Upper lobe of left lung (tissue), 6 donors: ENCODE measurements at regions not wholly inside any gene's neighbourhood (a gene's known extent, or its start where the extent isn't known, plus 50 kb on each side); places are given as distances from the start of the nearest gene placed in this dataset.

Experiments used
- ATAC-seq, 2 donors: fragments of 200-7000 bp; cut with Tn5 transposase; one replicate each; pipeline ENCODE4 v1.9.1; 2022; ENCODE audit warnings: mild to moderate bottlenecking in 2 of 2, moderate library complexity in 2 of 2; ENCODE audit not compliant: low FRiP score in 2 of 2
- DNase-seq, 2 donors: peaks; one replicate each; pipeline ENCODE4 v3.0.0-alpha.2; 2019 to 2020
- H3K27ac ChIP-seq, 4 donors: fragments of 200-600 bp; sonication (generic); one replicate each; pipeline ENCODE4 v1.5.1; 2016 to 2019
- H3K27me3 ChIP-seq, 4 donors: fragments of 200-600 bp; sonication (generic); one replicate each; pipeline ENCODE4 v1.5.1; 2017 to 2019
- H3K36me3 ChIP-seq, 4 donors: fragments of 200-600 bp; sonication (generic); one replicate each; pipeline ENCODE4 v1.5.1; 2016 to 2019
- H3K4me1 ChIP-seq, 4 donors: fragments of 200-600 bp; sonication (generic); one replicate each; pipeline ENCODE4 v1.5.1; 2018 to 2019
- H3K4me3 ChIP-seq, 4 donors: fragments of 200-600 bp; sonication (generic); one replicate each; pipeline ENCODE4 v1.5.1; 2017 to 2019; ENCODE audit warnings: mild to moderate bottlenecking in 2 of 4, moderate library complexity in 1 of 4
- H3K9me3 ChIP-seq, 4 donors: fragments of 200-600 bp; sonication (generic); one replicate each; pipeline ENCODE4 v1.5.1; 2018 to 2019
- CTCF ChIP-seq, 6 experiments: fragments of 450-650 bp in 4 of 6; fragments of 200-600 bp in 2 of 6; sonication (generic) in 2 of 6; IDR thresholded peaks; one replicate each; pipeline ENCODE4 v1.5.1; 2016 to 2019; ENCODE audit warnings: antibody characterized with exemption in 6 of 6
- EP300 ChIP-seq, 4 donors: sonication (generic); formaldehyde crosslinking; IDR thresholded peaks; one replicate each; pipeline ENCODE4 v1.5.1; 2017; ENCODE audit warnings: antibody characterized with exemption in 4 of 4, control low read depth in 2 of 4
- POLR2A ChIP-seq, 4 donors: fragments of 450-650 bp; IDR thresholded peaks; one replicate each; pipeline ENCODE4 v1.5.1; 2016 to 2017; ENCODE audit warnings: antibody characterized with exemption in 4 of 4, mild to moderate bottlenecking in 2 of 4
- POLR2AphosphoS5 ChIP-seq, 2 donors: sonication (generic); formaldehyde crosslinking; IDR thresholded peaks; one replicate each; pipeline ENCODE4 v1.5.1; 2017; ENCODE audit warnings: antibody characterized with exemption in 2 of 2
- WGBS, 2 donors: methylation state at CpG; one replicate each; pipeline ENCODE4 v1.1.5; 2017 to 2018; 5-methylcytosine and 5-hydroxymethylcytosine counted together
- donor health status: DM: no; HTN: no; CAD: no; lungs with moderate emphysema.
- donor health status: DM: no; HTN: yes; CAD: no; lungs with severe emphysema.

DNA sequence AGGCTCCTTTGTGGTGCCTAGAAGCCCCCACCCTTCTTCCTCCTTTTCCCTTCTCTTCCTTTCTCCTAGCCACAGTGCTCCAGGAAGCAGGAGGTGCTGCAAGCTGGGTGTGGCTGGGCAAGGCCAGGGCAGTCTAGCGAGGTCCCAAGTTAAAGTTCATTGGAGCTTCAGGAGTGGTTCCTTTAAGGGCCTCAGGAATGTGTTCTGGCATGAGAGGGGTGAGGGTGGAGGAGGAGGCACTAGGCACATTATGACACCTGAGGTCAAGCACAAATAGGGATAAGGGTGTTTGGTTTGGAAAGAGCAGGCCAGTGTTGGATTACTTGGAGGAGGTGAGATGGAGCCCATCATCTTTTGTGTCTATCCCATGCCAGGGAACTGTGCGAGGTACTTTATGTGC lies 258.7 kb downstream of the TLE3 start:
- 60 to 78% methylated on average over 2 of the region's 2 CpGs for WGBS, 2 donors
- TF ChIP-seq POLR2AphosphoS5 (IDR thresholded peaks at IDR 0.05) = no peak
- TF ChIP-seq EP300 (IDR thresholded peaks at IDR 0.05) = no peak
- no peak for TF ChIP-seq CTCF (IDR thresholded peaks at IDR 0.05)
- TF ChIP-seq POLR2A (IDR thresholded peaks at IDR 0.05) = no peak
- Histone ChIP-seq H3K27ac (no peak overlapping the region), H3K4me3 (no peak overlapping the region), H3K9me3 (no peaks in the 10 kb centered on the region), H3K4me1 (no peaks in the 10 kb centered on the region), H3K36me3 (no peaks in the 10 kb centered on the region), H3K27me3 (no peaks in the 10 kb centered on the region)
- no peak for ATAC-seq
- DNase-seq = no peak

DNA sequence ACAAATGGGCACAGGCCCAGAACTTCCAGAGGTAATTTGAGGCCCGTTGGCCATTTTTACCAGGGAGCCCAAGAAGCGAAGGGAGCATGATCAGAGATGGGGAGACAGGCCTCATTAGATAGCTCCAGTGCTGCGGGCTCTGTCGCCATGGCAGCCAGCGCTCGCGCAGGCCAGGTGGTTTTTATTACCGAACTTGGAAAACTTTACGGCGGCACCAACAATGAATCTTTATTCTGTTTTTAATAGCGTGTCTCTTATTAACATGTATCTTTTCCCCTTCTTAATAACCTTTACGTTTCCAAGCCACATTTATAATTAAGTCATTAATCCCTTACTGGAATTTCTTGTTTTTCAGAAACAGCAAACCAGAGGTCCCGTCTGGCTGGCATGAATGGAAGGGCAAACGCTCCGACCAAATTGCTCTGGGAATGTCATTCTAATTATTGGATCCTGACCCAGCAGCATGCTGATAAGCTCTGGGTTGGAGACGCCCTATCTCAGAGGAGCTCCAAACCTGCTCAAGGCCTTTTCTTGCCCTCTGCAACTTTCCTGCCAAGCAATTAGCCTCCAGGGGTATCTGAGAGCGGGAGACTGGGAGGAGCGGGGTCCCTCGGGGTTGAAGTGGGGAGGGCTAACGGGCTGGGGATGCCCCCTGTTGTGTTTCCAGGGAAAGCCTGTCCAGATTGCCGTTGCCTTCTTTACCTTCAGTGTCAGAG lies 256.4 kb downstream of the TLE3 start:
- no peak for DNase-seq
- ATAC-seq = no peak
- Histone ChIP-seq H3K36me3 (no peaks in the 10 kb centered on the region), H3K9me3 (no peaks in the 10 kb centered on the region), H3K4me3 (no peak overlapping the region), H3K4me1 (no peaks in the 10 kb centered on the region), H3K27ac (no peak overlapping the region), H3K27me3 (no peaks in the 10 kb centered on the region)
- 92% methylated on average over 19 to 21 of the region's 21 CpGs for WGBS, 2 donors
- TF ChIP-seq CTCF (IDR thresholded peaks at IDR 0.05) (no peak), POLR2AphosphoS5 (IDR thresholded peaks at IDR 0.05) (no peak), EP300 (IDR thresholded peaks at IDR 0.05) (no peak), POLR2A (IDR thresholded peaks at IDR 0.05) (no peak)

- no peak overlapping the region for H3K4me3 ChIP-seq
- 84 to 91% methylated on average over 5 of the region's 5 CpGs for WGBS, 2 donors
- DNase-seq = no peak
- H3K4me1 ChIP-seq = no peaks in the 10 kb centered on the region
- no peak overlapping the region for H3K27ac ChIP-seq
- H3K9me3 ChIP-seq = no peaks in the 10 kb centered on the region
- no peak for TF ChIP-seq POLR2A (IDR thresholded peaks at IDR 0.05)
- TF ChIP-seq EP300 (IDR thresholded peaks at IDR 0.05) = no peak
- H3K36me3 ChIP-seq = no peaks in the 10 kb centered on the region
- no peaks in the 10 kb centered on the region for H3K27me3 ChIP-seq
- ATAC-seq = no peak
Observed at GRCh38 chr15:69842851-69843250, 254.9 kb downstream of the TLE3 start.

DNA sequence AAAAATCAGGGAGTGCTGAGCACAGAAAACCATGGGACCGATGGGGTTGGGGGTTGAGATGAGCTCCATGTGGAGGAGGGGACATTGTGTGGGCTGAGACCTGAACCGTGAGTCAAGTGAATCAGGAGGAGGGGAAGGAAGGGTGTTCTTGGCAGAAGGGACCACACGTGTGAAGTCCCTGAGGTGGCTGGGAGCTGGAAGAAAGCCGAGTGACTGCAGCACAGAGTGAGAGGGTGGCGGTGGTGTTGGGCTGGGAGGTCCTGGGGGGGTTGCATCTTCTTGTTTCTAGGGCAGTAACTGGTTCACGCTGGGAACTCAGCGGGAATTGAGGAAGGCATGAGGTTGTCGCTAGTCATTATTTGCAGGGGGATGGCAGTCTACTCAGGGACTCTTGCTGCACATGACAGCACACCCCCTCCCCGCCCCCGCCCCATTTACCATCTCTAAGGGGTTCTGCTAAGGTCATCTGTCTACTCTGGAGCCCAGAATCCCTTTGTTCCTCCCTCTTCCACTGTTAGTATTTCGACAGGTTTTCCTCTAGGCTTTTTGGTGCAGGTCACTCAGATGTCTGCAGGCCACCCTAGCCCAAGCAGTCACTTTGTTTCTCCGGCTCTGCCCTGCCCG lies 254.3 kb downstream of the TLE3 start:
- H3K4me1 ChIP-seq = no peaks in the 10 kb centered on the region
- DNase-seq (no peak), ATAC-seq (no peak)
- no peak overlapping the region for H3K4me3 ChIP-seq
- H3K27ac ChIP-seq = no peak overlapping the region
- H3K9me3 ChIP-seq = no peaks in the 10 kb centered on the region
- no peaks in the 10 kb centered on the region for H3K36me3 ChIP-seq
- H3K27me3 ChIP-seq = no peaks in the 10 kb centered on the region
- 78 to 79% methylated on average over 13 of the region's 13 CpGs for whole genome bisulfite sequencing, 2 donors
- TF ChIP-seq CTCF (IDR thresholded peaks at IDR 0.05) (no peak), POLR2A (IDR thresholded peaks at IDR 0.05) (no peak), EP300 (IDR thresholded peaks at IDR 0.05) (no peak), POLR2AphosphoS5 (IDR thresholded peaks at IDR 0.05) (no peak)

DNA sequence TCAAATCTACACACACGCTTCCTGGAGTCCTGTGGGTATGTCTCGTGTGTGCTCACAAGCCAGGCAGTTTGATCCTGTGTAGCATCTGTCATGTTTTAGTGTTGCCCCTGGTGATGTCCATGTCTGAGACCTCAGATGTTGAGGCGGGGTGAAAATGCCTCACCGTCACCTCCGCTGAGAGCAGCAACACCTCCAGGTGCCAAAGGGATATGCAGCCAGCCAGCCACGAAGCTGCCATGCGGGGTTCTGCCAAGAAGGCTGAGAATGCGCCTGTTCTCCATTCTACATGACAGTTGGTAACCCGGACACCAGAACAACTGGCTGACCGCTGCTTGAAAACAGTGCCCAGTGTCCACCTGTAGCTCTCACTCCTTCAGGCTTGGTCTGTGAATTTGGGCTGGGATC lies 253.8 kb downstream of the TLE3 start:
- ATAC-seq (no peak), DNase-seq (no peak)
- Histone ChIP-seq H3K36me3 (no peaks in the 10 kb centered on the region), H3K27me3 (no peaks in the 10 kb centered on the region), H3K4me3 (no peak overlapping the region), H3K4me1 (no peaks in the 10 kb centered on the region), H3K9me3 (no peaks in the 10 kb centered on the region), H3K27ac (no peak overlapping the region)
- TF ChIP-seq CTCF (IDR thresholded peaks at IDR 0.05) (no peak), EP300 (IDR thresholded peaks at IDR 0.05) (no peak), POLR2AphosphoS5 (IDR thresholded peaks at IDR 0.05) (no peak), POLR2A (IDR thresholded peaks at IDR 0.05) (no peak)
- WGBS, 2 donors = 83% methylated on average over 1 to 10 of the region's 10 CpGs
